ENCODE measurements at regions not wholly inside any gene's neighbourhood (a gene's known extent, or its start where the extent isn't known, plus 50 kb on each side); places are given as distances from the start of the nearest gene placed in this dataset.

GRCh38 chr12:72209086-72209485 is 63.1 kb upstream of the TRHDE start:
- no peak for TF ChIP-seq POLR2A (IDR thresholded peaks at IDR 0.05; ENCODE audit: low read depth, low read length)
- no peak for TF ChIP-seq POLR2AphosphoS5 (IDR thresholded peaks at IDR 0.05; ENCODE audit: low read depth, low read length)
- TF ChIP-seq TAF1 (IDR thresholded peaks at IDR 0.05; ENCODE audit: low read depth, low read length): no peak

Data from GM12891 (cell line).